NOMO-1 (cell line): ENCODE measurements at regions not wholly inside any gene's neighbourhood (a gene's known extent, or its start where the extent isn't known, plus 50 kb on each side); places are given as distances from the start of the nearest gene placed in this dataset.
"Not testable (repeated sequence)": the region's sequence is repeated elsewhere in the genome, so short reads cannot be mapped to it uniquely, and the experiment has no call there.

Experiments used
- DNase-seq, 2 experiments: peaks; one replicate each; lab custom pipeline; 2025; ENCODE audit not compliant: unreplicated experiment in 2 of 2; lab: John Stamatoyannopoulos, UW

DNA sequence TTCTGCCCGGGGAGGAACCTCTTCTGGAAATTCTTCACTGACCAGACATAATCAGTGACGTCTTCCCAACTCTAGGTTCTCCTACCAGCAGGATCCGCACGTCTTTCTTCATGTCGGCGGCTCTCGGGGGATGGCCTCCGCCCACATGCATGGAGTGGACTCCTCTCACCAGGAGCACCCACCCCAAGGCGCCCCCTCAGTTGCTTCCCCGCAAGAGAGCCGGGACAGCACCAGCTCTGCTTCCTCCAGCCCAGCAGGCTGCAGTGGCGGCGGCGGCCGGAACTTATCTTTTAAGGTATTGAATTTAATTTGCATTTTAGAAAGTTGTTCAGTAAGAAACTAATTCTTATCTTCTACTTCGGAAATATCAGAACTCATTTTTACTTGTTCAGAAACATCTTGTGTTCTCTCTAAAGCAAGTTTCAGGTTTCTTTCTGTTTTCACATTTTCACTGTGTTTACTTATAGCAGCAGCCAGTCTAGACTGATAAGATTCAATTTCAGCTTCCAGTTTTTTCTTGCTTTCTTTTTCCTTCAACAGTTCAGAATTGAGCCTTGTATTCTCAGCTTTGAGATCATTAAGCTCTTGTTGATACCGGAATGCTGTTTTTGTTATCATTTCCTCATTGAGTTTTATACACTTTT is 343.5 kb downstream of the TUBA3C start:
- not testable (repeated sequence) for DNase-seq

DNA sequence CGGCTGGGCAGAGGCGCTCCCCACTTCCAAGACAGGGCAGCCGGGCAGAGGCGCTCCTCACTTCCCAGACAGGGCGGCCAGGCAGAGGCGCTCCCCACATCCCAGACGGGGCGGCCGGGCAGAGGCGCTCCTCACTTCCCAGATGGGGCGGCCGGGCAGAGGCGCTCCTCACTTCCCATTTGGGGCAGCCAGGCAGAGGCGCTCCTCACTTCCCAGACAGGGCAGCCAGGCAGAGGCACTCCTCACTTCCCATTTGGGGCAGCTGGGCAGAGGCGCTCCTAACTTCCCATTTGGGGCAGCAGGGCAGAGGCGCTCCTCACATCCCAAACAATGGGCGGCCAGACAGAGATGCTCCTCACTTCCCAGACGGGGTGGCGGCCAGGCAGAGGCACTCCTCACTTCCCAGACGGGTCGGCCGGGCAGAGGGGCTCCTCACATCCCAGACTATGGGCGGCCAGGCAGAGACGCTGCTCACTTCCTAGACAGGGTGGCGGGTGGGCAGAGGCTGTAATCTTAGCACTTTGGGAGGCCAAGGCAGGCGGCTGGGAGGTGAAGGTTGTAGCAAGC is 344.4 kb downstream of the TUBA3C start:
- not testable (repeated sequence) for DNase-seq

DNA sequence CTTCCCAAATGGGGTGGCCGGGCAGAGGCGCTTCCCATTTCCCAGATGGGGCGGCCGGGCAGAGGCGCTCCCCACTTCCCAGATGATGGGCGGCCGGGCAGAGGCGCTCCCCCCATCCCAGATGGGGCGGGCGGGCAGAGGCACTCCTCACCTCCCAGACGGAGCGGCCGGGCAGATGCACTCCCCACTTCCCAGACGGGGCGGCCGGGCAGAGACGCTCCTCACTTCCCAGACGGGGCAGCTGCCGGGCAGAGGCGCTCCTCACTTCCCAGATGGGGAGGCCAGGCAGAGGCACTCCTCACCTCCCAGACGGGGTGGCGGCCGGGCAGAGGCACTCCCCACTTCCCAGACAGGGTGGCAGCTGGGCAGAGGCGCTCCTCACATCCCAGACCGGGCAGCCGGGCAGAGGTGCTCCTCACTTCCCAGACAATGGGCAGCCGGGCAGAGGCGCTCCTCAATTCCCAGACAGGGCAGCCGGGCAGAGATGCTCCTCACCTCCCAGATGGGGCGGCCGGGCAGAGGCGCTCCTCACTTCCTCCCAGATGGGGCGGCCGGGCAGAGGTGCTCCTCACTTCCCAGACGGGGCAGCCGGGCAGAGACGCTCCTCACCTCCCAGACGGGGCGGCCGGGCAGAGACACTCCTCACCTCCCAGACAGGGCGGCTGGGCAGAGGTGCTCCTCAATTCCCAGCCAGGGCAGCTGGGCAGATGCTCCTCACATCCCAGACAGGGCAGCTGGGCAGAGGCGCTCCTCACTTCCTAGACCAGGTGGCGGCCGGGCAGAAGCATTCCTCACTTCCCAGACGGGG is 345.0 kb downstream of the TUBA3C start:
- DNase-seq: not testable (repeated sequence)

DNA sequence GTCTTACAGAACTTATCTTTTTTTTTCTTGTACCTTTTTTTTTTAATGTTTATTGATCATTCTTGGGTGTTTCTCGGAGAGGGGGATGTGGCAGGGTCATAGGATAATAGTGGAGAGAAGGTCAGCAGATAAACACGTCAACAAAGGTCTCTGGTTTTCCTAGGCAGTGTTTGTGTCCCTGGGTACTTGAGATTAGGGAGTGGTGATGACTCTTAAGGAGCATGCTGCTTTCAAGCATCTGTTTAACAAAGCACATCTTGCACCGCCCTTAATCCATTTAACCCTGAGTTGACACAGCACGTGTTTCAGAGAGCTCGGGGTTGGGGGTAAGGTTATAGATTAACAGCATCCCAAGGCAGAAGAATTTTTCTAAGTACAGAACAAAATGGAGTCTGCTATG is 345.9 kb downstream of the TUBA3C start:
- DNase-seq: not testable (repeated sequence)

DNA sequence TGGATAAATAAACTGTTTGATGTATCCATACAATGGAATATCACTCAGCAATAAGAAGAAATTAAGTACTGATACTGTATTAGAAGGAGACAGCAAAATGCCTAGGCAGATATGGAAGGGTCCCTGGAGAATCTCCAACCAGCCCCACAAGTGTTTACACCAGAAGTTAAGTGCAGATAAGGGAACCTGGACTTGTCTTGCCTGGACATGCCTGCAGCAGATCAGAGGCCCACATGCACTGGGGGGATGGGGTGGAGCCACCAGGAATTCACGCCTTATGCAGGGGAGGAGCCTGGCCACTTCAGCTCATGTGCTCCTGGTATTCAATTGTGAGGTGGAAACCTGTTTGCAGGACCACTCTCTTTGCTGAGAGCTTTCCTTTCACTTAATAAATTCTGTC is 356.9 kb downstream of the TUBA3C start:
- DNase-seq: not testable (repeated sequence)

DNA sequence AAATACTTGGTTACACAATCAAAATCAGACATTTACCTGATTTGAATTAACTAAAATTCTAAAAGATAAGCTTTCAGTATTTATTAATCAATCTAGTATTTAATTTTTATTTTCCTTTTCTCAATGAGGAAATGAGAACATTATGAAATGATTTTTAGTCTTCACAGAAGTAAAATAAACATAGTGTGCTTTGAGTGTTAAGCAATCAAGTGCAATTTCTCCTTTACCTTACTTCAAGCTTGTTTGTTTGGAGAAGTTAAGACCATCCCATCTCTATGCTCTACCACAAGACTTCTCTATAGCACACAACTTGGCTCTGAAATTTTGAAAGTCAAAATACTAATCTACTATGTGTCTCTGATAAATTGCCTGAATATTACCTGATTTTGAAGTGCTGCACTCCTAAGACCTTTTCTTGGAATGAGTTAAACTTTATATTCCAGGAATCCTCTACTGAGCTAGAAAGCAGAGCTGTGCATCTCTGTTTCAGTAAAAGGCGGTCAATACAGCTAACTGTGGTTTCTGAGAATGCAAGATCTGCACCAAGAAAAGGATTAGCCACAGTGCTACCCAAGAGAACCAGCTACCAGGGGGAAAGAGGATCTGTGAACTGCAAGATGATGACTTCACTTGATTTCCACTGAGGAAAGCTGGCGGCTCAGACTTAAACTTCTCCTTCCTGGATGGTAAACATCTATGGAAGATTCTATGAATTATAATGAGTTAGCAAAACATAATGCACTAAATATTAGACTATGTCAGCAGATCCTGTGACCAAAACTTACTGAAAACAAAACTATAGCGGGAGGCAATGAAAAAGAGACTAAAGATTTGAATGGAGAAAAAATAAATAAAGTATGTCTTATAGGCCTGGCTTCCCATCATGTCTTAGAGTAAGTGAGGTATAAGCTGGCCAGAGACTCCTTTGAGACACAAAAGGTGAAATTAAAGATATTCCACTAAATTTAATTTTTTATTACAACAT is 358.7 kb downstream of the TUBA3C start:
- not testable (repeated sequence) for DNase-seq

DNA sequence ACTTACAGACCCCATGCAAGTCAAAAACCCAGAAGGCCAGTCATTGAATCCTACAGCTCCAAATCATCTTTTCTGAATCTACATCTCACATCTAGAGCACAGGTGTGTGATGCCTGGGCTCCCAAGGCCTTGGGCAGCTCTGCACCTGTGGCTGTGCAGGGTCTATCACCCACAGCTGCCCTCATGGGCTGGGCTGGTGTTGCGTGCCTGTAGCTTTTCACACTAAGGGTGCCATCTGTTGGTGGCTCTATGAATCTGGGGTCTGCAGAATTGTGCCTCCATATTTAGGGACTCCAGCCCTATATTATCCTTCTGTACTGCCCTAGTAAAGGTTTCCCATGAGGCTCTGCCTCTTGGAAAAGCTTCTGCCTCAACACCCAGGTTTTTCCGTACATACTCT is 407.6 kb downstream of the TUBA3C start:
- DNase-seq: not testable (repeated sequence)

DNA sequence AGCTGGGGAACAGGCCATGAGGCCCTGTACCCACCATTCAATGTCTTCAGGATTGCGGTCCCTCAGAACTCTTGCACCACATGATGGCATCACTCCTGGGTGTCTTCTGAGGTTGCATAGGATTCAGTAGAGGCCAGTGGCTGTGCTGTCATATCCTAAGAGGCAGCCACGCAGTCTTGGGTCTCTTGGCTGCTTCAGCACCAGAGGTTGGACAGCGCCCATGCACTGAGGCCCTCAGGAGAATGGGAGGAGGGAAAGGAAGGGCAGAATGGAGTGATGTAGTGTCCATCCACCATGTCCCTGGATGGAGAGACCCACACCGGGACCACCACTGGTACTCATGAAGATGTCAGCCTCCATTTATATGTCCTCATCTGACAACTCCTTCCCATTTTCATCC is 439.9 kb downstream of the TUBA3C start:
- DNase-seq: not testable (repeated sequence)

DNA sequence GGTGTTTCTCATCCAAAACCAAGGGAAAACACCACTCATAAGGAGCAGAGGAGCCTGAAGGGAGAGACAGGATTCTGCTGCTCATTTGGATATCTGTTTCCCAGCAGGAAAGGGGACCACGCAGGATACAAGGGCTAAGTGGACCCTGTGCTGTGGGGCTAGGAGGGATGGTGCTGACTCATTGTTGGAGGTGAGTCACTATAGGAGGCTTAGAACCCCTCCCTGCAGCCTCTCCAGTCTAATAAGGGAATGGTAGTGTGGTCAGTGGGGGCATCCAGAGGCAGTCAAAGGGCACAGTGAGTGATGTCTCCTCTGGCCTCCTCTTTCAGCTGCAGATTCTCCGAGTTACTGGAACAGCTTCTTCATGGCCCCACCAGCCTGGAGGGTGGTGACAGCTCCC is 442.3 kb downstream of the TUBA3C start:
- no peak for DNase-seq

DNA sequence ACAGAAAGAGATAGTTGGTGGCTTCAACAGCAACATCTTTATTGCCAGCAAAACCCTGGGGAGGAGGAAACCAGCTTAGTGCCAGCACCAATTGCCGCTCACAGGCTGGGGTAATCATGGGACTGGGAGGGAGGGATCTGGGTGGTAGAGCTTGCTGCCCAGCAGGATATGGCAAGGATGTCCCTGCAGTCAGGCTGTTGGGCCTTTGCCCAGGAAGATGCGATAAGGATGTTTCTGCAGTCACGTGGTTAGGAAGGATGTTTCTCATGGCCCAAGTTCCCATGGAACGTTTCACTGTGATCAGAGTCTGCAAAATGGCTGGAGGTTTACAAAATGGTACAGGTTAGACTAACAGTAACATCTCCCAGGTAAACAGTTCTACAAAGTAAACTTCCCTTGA is 443.5 kb downstream of the TUBA3C start:
- not testable (repeated sequence) for DNase-seq

DNA sequence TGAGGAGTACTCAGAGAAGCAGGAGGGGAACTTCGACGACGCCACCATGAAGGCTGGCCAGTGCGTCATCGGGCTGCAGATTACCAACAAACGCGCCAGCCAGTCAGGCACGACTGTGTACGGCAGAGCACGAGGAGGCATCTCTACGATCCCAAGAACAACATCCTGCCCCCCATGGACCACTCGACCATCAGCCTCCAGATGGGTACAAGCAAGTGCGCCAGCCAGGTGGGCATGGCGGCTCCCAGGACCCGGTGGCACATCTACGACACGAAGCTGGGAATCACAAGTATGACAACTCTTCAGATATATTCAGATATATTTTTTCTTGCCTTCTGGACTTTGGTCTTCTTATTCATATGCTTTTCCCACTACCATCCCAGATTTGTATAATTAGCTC is 454.5 kb downstream of the TUBA3C start:
- DNase-seq: not testable (repeated sequence)

DNA sequence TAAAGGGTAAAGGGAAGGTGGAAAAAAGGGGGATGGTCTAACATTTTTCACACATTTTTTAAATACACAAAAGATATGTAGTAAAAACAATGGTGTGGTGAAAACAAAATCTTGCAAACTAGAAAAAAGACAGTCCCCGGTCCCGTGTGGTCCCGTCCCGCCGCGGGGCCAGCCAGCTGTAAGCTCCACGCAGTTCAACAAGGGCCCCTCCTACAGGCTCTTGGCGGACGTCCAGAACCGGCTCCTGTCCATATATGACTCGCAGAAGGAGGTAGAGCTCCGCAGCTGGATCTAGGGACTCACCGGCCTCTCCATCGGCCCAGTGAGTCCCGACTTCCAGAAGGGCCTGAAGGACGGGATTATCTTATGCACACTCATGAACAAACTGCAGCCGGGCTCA is 455.1 kb downstream of the TUBA3C start:
- not testable (repeated sequence) for DNase-seq

DNA sequence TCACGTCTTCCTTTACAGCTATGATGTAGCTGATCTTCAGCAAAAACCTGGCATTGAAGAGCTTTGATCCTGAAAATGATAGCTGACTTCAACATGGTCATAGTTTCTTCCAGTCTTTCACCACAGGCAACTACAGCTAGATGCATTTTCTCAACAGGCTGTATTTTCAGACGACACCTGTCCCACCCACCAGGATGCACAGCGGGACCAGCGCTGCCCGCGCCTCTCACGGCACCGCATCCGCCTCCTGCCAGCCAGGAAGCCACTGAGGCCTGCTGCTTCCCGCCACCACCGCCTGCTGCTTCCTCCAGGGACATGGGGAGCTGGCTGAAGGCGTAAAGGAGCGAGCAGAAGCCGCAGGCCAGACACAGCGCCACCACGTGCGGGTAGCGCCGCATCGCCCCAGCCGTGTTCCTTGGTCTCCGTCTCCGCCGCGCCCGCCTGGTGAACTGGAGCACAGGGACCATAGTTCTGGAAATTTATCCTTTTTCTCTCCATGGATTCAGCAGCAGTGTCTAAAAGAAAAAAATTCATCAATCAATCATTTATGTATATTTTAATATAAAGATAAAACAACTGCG is 456.3 kb downstream of the TUBA3C start:
- DNase-seq: not testable (repeated sequence)

DNA sequence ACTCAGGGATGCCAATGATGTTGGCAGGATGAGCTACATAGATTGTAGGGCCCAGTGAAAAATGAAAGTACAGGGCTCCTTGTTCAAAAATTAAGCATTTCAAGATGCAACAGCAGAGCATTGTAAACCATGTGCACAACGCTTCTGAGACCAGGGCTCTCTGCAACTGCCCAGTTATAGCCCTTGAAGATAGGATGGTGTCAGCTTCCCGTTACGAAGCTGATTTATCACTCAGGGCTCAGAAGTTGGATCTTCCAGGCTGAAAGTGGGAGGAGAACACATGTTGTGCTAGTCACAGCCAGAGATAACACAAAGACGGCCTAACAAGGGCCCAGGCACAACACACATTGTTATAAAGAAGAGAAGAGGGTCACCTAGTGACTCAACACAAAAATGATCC is 466.7 kb downstream of the TUBA3C start:
- no peak for DNase-seq

DNA sequence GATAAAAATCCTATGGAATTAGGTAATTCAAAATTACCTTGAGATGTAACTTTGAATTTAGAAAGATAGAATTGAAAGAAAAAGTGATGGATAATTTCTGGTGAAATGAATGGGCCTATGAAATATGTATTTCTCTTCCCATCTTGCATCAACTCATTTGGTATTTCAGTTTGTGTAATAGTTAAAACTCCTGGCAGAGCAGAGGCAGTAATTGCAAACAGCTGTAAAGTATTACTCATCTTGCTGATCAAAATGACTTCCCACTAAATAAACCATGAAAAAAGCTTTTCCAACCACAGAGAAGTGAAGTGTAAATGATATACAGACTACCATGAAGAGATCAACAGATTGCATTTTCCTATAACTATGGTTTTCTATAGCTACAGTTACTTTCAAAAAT is 471.0 kb downstream of the TUBA3C start:
- DNase-seq: not testable (repeated sequence)

DNA sequence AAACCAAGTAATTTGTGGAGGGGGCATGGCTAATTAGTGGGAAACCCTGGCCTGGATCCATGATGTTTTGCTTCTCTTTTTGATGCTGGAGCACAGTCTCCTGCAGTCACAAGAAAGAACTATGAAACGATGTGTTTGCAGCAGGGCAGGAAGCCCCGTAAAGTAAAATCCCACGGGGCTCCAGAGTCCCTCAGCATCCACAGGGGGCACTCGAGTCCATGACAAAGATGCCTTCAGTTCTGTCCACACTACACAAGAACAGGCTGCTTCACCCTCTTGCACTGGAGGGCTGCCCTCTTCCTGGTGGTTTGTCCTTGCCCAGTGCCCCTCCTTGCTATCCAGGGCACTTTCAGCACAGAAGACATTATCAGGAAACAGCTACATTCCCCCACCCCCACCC is 475.1 kb downstream of the TUBA3C start:
- not testable (repeated sequence) for DNase-seq

DNA sequence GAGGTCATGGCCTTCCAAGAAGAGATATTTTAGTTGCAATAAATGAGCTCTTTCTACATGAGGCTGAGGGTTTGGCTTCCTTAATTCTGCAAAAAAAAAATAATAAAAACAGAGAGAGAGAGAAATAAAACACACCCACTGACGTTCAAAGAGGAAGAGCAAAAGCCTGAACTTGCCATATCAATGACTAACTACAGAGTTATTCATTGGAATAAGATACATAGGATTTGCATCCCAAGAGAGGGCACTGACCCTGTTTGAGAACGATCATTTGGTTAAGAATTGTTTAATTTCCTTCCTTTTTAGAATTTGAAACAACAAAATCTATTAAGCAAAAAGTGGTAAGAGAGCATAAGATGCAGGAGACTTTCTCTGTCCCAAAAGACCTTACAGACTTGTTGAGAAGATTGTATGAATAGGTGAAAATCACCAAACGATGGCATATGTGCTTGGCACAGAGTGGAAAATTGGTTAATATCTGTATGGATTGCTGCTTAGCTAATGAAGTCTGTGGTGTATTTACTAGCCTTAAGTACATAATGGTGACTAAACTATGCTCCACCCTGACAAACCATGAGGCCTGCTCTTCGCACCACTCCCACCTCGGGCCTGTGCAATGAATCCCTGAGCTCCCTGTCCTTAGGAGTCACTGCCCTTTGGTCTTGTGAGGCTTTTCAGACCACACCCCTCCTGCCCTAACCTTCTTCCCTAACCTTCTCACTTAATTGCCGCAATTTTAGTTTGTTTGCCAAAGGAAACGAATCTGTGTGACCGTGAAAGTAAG is 479.0 kb downstream of the TUBA3C start:
- DNase-seq: not testable (repeated sequence)

DNA sequence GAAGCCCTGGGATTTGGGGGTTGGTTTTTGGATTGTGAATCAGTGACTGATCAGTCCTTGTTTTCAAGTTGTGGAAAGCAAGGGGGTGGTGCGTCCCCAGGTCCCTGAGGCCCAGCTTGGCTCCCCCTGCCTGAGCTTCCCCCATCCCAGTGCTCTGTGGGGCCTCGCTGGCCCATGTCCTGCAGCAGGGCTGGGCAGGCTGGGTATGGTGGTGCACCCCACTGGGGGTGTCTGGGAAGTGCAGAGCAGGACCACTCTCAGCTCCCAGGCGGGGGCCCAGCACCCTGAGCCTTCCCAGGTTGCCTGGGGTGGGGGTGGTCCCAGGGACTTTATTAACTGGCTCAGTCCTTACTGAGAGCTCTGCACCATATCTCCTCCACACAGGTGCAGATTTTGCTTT is 483.3 kb downstream of the TUBA3C start:
- not testable (repeated sequence) for DNase-seq

DNA sequence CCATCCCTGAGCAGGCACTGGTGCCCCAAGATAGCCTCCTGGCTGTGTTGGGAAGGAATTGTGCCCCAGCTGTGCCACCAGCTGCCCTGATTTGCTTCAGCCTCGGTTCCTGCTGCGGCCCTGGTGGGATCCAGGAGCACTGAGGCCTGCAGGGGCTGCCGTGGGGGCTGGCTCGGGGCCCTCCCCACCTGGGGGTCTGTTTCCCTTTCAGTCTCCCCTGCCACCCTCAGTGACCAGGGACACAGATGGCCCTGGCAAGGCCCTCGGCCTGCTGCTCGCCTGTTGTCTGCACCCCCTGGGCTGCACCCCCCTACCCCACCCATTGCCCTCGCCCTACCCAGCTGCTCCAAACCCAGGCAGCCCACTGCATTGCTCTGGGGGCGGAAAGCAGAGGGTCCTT is 483.8 kb downstream of the TUBA3C start:
- not testable (repeated sequence) for DNase-seq

DNA sequence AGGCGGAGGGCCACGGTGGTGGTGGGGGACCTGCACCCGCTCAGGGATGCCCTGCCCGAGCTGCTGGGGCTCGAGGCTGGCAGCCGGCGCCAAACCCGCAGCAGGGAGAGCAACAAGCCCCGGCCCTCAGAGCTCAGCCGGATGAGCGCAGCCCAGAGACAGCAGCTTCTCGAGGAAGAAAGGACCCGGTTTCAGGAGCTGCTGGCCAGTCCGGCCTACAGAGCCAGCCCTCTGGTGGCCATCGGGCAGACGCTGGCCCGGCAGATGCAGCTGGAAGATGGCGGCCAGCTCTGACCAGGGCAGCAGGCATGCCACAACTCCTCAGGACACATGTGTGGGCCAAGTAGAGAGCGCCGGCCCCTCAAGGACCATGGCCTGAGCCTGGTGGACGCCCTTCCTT is 484.4 kb downstream of the TUBA3C start:
- DNase-seq: not testable (repeated sequence)
